GM23338 (cell line): ENCODE measurements at regions not wholly inside any gene's neighbourhood (a gene's known extent, or its start where the extent isn't known, plus 50 kb on each side); places are given as distances from the start of the nearest gene placed in this dataset.

Experiments used
- ATAC-seq: fragments of 200-7000 bp; cut with Tn5 transposase; 3 replicates; pipeline ENCODE4 v1.9.1; 2020
- DNase-seq: peaks from one replicate; pipeline ENCODE4 v3.0.0-alpha.2; 2015; ENCODE audit warnings: low spot score
- H2AFZ ChIP-seq: fragments of 200-600 bp; sonication (generic); 2 replicates; pipeline ENCODE4 v1.8.0; 2016; ENCODE audit warnings: antibody characterized with exemption, mild to moderate bottlenecking, moderate library complexity
- H3F3A ChIP-seq: fragments of 200-600 bp; sonication (generic); replicated peaks from 2 replicates; pipeline ENCODE4 v1.8.0; 2017; ENCODE audit warnings: antibody characterized with exemption, mixed run types, low read depth
- H3K27ac ChIP-seq: fragments of 200-600 bp; sonication (generic); 2 replicates; pipeline ENCODE4 v1.6.1; 2016; ENCODE audit warnings: low read depth
- H3K27me3 ChIP-seq: fragments of 200-600 bp; sonication (generic); 2 replicates; pipeline ENCODE4 v1.8.0; 2016; ENCODE audit warnings: mild to moderate bottlenecking, mixed run types, moderate library complexity; ENCODE audit not compliant: insufficient read depth
- H3K36me3 ChIP-seq: fragments of 200-600 bp; sonication (generic); 2 replicates; pipeline ENCODE4 v1.8.0; 2016; ENCODE audit warnings: mild to moderate bottlenecking; ENCODE audit not compliant: insufficient read depth
- H3K4me1 ChIP-seq: fragments of 200-600 bp; sonication (generic); 2 replicates; pipeline ENCODE4 v1.8.0; 2016; ENCODE audit warnings: mild to moderate bottlenecking, moderate library complexity; ENCODE audit not compliant: insufficient read depth
- H3K4me2 ChIP-seq: fragments of 200-600 bp; sonication (generic); 2 replicates; pipeline ENCODE4 v1.7.1; 2017; ENCODE audit warnings: mixed run types
- H3K4me3 ChIP-seq: fragments of 200-600 bp; sonication (generic); 2 replicates; pipeline ENCODE4 v1.6.1; 2016; ENCODE audit warnings: mixed run types
- H3K79me2 ChIP-seq: fragments of 200-600 bp; sonication (generic); replicated peaks from 2 replicates; pipeline ENCODE4 v1.8.0; 2017; ENCODE audit warnings: mild to moderate bottlenecking; ENCODE audit not compliant: insufficient read depth
- H3K9me2 ChIP-seq: fragments of 200-600 bp; sonication (generic); 2 replicates; pipeline ENCODE4 v1.8.0; 2017; ENCODE audit not compliant: insufficient read depth
- H4K20me1 ChIP-seq: fragments of 200-600 bp; sonication (generic); replicated peaks from 2 replicates; pipeline ENCODE4 v1.8.0; 2017; ENCODE audit warnings: mild to moderate bottlenecking; ENCODE audit not compliant: insufficient read depth
- H3K27ac Mint-ChIP-seq: 2 replicates; pipeline ENCODE4 v1.8.0; 2020; ENCODE audit warnings: inconsistent platforms, mild to moderate bottlenecking, moderate library complexity, mixed read lengths
- H3K27me3 Mint-ChIP-seq: 3 replicates; pipeline ENCODE4 v1.8.0; 2022; ENCODE audit warnings: low read depth, mild to moderate bottlenecking, moderate library complexity, mixed read lengths, inconsistent platforms; ENCODE audit not compliant: insufficient read depth, poor library complexity
- H3K36me3 Mint-ChIP-seq: 3 replicates; pipeline ENCODE4 v1.8.0; 2021; ENCODE audit warnings: low read depth, mild to moderate bottlenecking, inconsistent platforms, moderate library complexity, mixed read lengths
- H3K4me1 Mint-ChIP-seq: 3 replicates; pipeline ENCODE4 v1.8.0; 2020; ENCODE audit warnings: mild to moderate bottlenecking, inconsistent platforms, mixed read lengths
- H3K4me3 Mint-ChIP-seq: 3 replicates; pipeline ENCODE4 v1.8.0; 2021; ENCODE audit warnings: moderate library complexity, mild to moderate bottlenecking, inconsistent platforms, mixed read lengths
- H3K9me3 Mint-ChIP-seq: 3 replicates; pipeline ENCODE4 v1.8.0; 2020; ENCODE audit warnings: moderate library complexity, mild to moderate bottlenecking, inconsistent platforms, mixed read lengths
- CREB1 ChIP-seq: fragments of 250-450 bp; sonication (Bioruptor Pico); IDR thresholded peaks from 2 replicates; pipeline ENCODE4 v1.5.0; 2020; ENCODE audit warnings: low read depth, mild to moderate bottlenecking, moderate library complexity
- CTCF ChIP-seq, 2 experiments: fragments of 200-600 bp in 1 of 2; sonication (generic) in 1 of 2; conservative IDR thresholded peaks; 2 replicates each; pipeline versions ENCODE4 v1.5.1 to v1.6.1; 2016 to 2017; ENCODE audit warnings: antibody characterized with exemption in 2 of 2, low read depth in 2 of 2, mild to moderate bottlenecking in 2 of 2, moderate library complexity in 1 of 2
- JUNB ChIP-seq: IDR thresholded peaks from one replicate; pipeline ENCODE4 v1.6.1; 2016; ENCODE audit warnings: antibody characterized with exemption; ENCODE audit not compliant: unreplicated experiment
- NANOG ChIP-seq: IDR thresholded peaks from 2 replicates; pipeline ENCODE4 v1.6.1; 2016; ENCODE audit warnings: antibody characterized with exemption, borderline replicate concordance
- ZNF462 ChIP-seq: fragments of 250-450 bp; sonication (Bioruptor Pico); IDR thresholded peaks from 2 replicates; pipeline ENCODE4 v1.5.0; 2020; ENCODE audit warnings: mild to moderate bottlenecking, moderate library complexity

GRCh38 chr12:45654002-45654665 lies 75.4 kb upstream of the ARID2 start:
- Mint-ChIP-seq H3K4me3 (no peak overlapping the region), H3K9me3 (no peaks in the 10 kb centered on the region), H3K27ac (no peak overlapping the region), H3K27me3 (peaks cover 1% of the 10 kb centered on the region), H3K36me3 (no peaks in the 10 kb centered on the region), H3K4me1 (no peaks in the 10 kb centered on the region)
- DNase-seq (no peak), ATAC-seq (no peak)
- H3K27ac ChIP-seq: no peak overlapping the region
- no peak overlapping the region for H3K4me2 ChIP-seq
- H3K4me1 ChIP-seq: no peaks in the 10 kb centered on the region
- no peaks in the 10 kb centered on the region for H4K20me1 ChIP-seq
- H3K9me2 ChIP-seq: 0 out of 2 replicates have a peak, but pooled peaks cover 4% of the 10 kb centered on the region
- no peaks in the 10 kb centered on the region for H3K79me2 ChIP-seq
- no peaks in the 10 kb centered on the region for H3F3A ChIP-seq
- H3K36me3 ChIP-seq: no peaks in the 10 kb centered on the region
- H2AFZ ChIP-seq: no peak overlapping the region
- no peaks in the 10 kb centered on the region for H3K27me3 ChIP-seq
- no peak for TF ChIP-seq CREB1
- no peak overlapping the region for H3K4me3 ChIP-seq

- Histone ChIP-seq H3F3A (no peaks in the 10 kb centered on the region), H4K20me1 (no peaks in the 10 kb centered on the region), H3K4me3 (no peak overlapping the region), H3K27me3 (no peaks in the 10 kb centered on the region), H3K4me1 (no peaks in the 10 kb centered on the region), H3K27ac (no peak overlapping the region), H3K9me2 (0 out of 2 replicates have a peak, but pooled peaks cover 4% of the 10 kb centered on the region), H3K36me3 (no peaks in the 10 kb centered on the region), H2AFZ (no peak overlapping the region), H3K79me2 (no peaks in the 10 kb centered on the region), H3K4me2 (no peak overlapping the region)
- no peaks in the 10 kb centered on the region for H3K36me3 Mint-ChIP-seq
- H3K4me1 Mint-ChIP-seq: no peaks in the 10 kb centered on the region; the same call in 2 of the 3 replicates
- ATAC-seq (peak; percentile 65), DNase-seq (peak; percentile 23)
- no peak overlapping the region for H3K4me3 Mint-ChIP-seq
- H3K27me3 Mint-ChIP-seq: peaks cover 1% of the 10 kb centered on the region
- TF ChIP-seq JUNB: no peak
- peak in 1 of 2 experiments; percentile 24; a peak in 1 of 4 replicates for TF ChIP-seq CTCF (conservative IDR thresholded peaks at IDR 0.05; ENCODE audit: low read depth in 2 of 2)
- no peak overlapping the region for H3K27ac Mint-ChIP-seq
- no peaks in the 10 kb centered on the region for H3K9me3 Mint-ChIP-seq
These were observed 74.3 kb upstream of the ARID2 start for GRCh38 chr12:45655186-45655585.

- Histone ChIP-seq H3K27me3 (no peaks in the 10 kb centered on the region), H4K20me1 (no peaks in the 10 kb centered on the region), H3K36me3 (no peaks in the 10 kb centered on the region), H3F3A (no peaks in the 10 kb centered on the region), H3K79me2 (no peaks in the 10 kb centered on the region), H3K27ac (no peak overlapping the region), H3K4me1 (no peaks in the 10 kb centered on the region), H3K4me2 (no peak overlapping the region), H2AFZ (no peak overlapping the region), H3K4me3 (no peak overlapping the region), H3K9me2 (0 out of 2 replicates have a peak, but pooled peaks cover 4% of the 10 kb centered on the region)
- Mint-ChIP-seq H3K4me3 (no peak overlapping the region), H3K4me1 (no peaks in the 10 kb centered on the region; the same call in 2 of the 3 replicates), H3K36me3 (no peaks in the 10 kb centered on the region), H3K27me3 (peaks cover 1% of the 10 kb centered on the region), H3K27ac (no peak overlapping the region), H3K9me3 (no peaks in the 10 kb centered on the region)
- DNase-seq: no peak
- no peak for ATAC-seq
- TF ChIP-seq NANOG (no peak), ZNF462 (no peak), JUNB (no peak)
These were observed 73.8 kb upstream of the ARID2 start for GRCh38 chr12:45655743-45656142.
